AG09319 (cell line): ENCODE measurements at regions not wholly inside any gene's neighbourhood (a gene's known extent, or its start where the extent isn't known, plus 50 kb on each side); places are given as distances from the start of the nearest gene placed in this dataset.

Source experiments
- DNase-seq: peaks from one replicate; pipeline ENCODE4 v3.0.0-alpha.2; 2010; ENCODE audit warnings: low read depth; ENCODE audit errors: extremely low read depth
- CTCF ChIP-seq: IDR thresholded peaks from 2 replicates; pipeline ENCODE4 v1.5.1; 2011; ENCODE audit warnings: low read depth, mild to moderate bottlenecking, inconsistent platforms, low read length, moderate library complexity

- DNase-seq = no peak
- TF ChIP-seq CTCF = no peak
Observed at GRCh38 chr5:116989995-116990394, 415.4 kb upstream of the SEMA6A start.

GRCh38 chr5:116982035-116982434, 407.4 kb upstream of the SEMA6A start:
- DNase-seq = no peak
- no peak for TF ChIP-seq CTCF

GRCh38 chr5:116980581-116980980, 406.0 kb upstream of the SEMA6A start:
- DNase-seq = no peak
- TF ChIP-seq CTCF = no peak

- TF ChIP-seq CTCF = no peak
- no peak for DNase-seq
Observed at GRCh38 chr5:116976767-116977166, 402.1 kb upstream of the SEMA6A start.

- TF ChIP-seq CTCF = no peak
- DNase-seq = no peak
Observed at GRCh38 chr5:116971131-116971530, 396.5 kb upstream of the SEMA6A start.

- DNase-seq = no peak
- TF ChIP-seq CTCF = no peak
Observed at GRCh38 chr5:116970318-116970717, 395.7 kb upstream of the SEMA6A start.

- DNase-seq = no peak
- TF ChIP-seq CTCF = no peak
Observed at GRCh38 chr5:116964438-116964837, 389.8 kb upstream of the SEMA6A start.
